GM18951 (cell line): ENCODE measurements at regions not wholly inside any gene's neighbourhood (a gene's known extent, or its start where the extent isn't known, plus 50 kb on each side); places are given as distances from the start of the nearest gene placed in this dataset.

Experiments used
- POLR2A ChIP-seq: IDR thresholded peaks from 4 replicates; pipeline ENCODE4 v1.6.1; 2011; ENCODE audit warnings: mild to moderate bottlenecking; ENCODE audit not compliant: insufficient read length, insufficient read depth; ENCODE audit errors: extremely low read depth
- in situ Hi-C: fragments of 300-500 bp; cut with MboI; formaldehyde crosslinking; loops from one replicate; pipeline ENCODE4 v1.12.0; 2022; ENCODE audit warnings: low sequenced_read_pairs, mixed read lengths, inconsistent platforms; ENCODE audit not compliant: unreplicated experiment

- in situ Hi-C loops, result loop anchor here (25.0 kb wide), 1 partner anchor 926 kb away; no protein-coding TSS in a partner anchor
These were observed 612.1 kb upstream of the SALL1 start for GRCh38 chr16:51763072-51763661.

GRCh38 chr16:51762081-51762996 is 611.3 kb upstream of the SALL1 start:
- no peak for TF ChIP-seq POLR2A
- in situ Hi-C loops, result loop anchor here (25.0 kb wide), 1 partner anchor 925 kb away; no protein-coding TSS in a partner anchor

More at GRCh38 chr16:51763072-51763661, 612.1 kb upstream of the SALL1 start:
- TF ChIP-seq POLR2A, result no peak

GRCh38 chr16:51761001-51761400 is 609.9 kb upstream of the SALL1 start:
- no peak for TF ChIP-seq POLR2A
- in situ Hi-C loops, result loop anchor here (25.0 kb wide), 1 partner anchor 924 kb away; no protein-coding TSS in a partner anchor

- in situ Hi-C loops, result loop anchor here (25.0 kb wide), 1 partner anchor 923 kb away; no protein-coding TSS in a partner anchor
- no peak for TF ChIP-seq POLR2A
These were observed 608.9 kb upstream of the SALL1 start for GRCh38 chr16:51759999-51760398.

GRCh38 chr16:51759329-51759728 is 608.3 kb upstream of the SALL1 start:
- in situ Hi-C loops, result loop anchor here (25.0 kb wide), 1 partner anchor 922 kb away; no protein-coding TSS in a partner anchor
- no peak for TF ChIP-seq POLR2A

GRCh38 chr16:51757921-51758479 is 606.9 kb upstream of the SALL1 start:
- TF ChIP-seq POLR2A, result no peak
- in situ Hi-C loops, result loop anchor here (25.0 kb wide), 1 partner anchor 921 kb away; no protein-coding TSS in a partner anchor

GRCh38 chr16:51757505-51757904 is 606.4 kb upstream of the SALL1 start:
- TF ChIP-seq POLR2A, result no peak
- in situ Hi-C loops, result loop anchor here (25.0 kb wide), 1 partner anchor 920 kb away; no protein-coding TSS in a partner anchor

- no peak for TF ChIP-seq POLR2A
- in situ Hi-C loops, result loop anchor here (25.0 kb wide), 1 partner anchor 920 kb away; no protein-coding TSS in a partner anchor
These were observed 606.0 kb upstream of the SALL1 start for GRCh38 chr16:51757124-51757470.

GRCh38 chr16:51756447-51757123 is 605.5 kb upstream of the SALL1 start:
- in situ Hi-C loops, result loop anchor here (25.0 kb wide), 1 partner anchor 919 kb away; no protein-coding TSS in a partner anchor
- no peak for TF ChIP-seq POLR2A

- no peak for TF ChIP-seq POLR2A
- in situ Hi-C loops, result loop anchor here (25.0 kb wide), 1 partner anchor 918 kb away; no protein-coding TSS in a partner anchor
These were observed 604.7 kb upstream of the SALL1 start for GRCh38 chr16:51755577-51756355.

- TF ChIP-seq POLR2A, result no peak
- in situ Hi-C loops, result loop anchor here (25.0 kb wide), 1 partner anchor 918 kb away; no protein-coding TSS in a partner anchor
These were observed 604.0 kb upstream of the SALL1 start for GRCh38 chr16:51755039-51755501.

- in situ Hi-C loops, result loop anchor here (25.0 kb wide), 1 partner anchor 916 kb away; no protein-coding TSS in a partner anchor
These were observed 602.5 kb upstream of the SALL1 start for GRCh38 chr16:51753467-51754127.

More at GRCh38 chr16:51753467-51754127, 602.5 kb upstream of the SALL1 start:
- TF ChIP-seq POLR2A, result no peak
